ENCODE measurements at regions not wholly inside any gene's neighbourhood (a gene's known extent, or its start where the extent isn't known, plus 50 kb on each side); places are given as distances from the start of the nearest gene placed in this dataset.

GRCh38 chr12:76653342-76653741 lies 93.8 kb upstream of the OSBPL8 start:
- Histone ChIP-seq H3F3A (ENCODE audit: insufficient read depth) (no peaks in the 10 kb centered on the region), H3K27me3 (replicated peaks; ENCODE audit: insufficient read depth) (no peaks in the 10 kb centered on the region), H3K36me3 (ENCODE audit: low read depth) (no peaks in the 10 kb centered on the region), H3K79me2 (ENCODE audit: insufficient read depth) (no peaks in the 10 kb centered on the region), H2AFZ (no peak overlapping the region), H3K9me3 (ENCODE audit: low read depth) (no peaks in the 10 kb centered on the region), H3K4me3 (no peak overlapping the region), H3K9ac (no peak overlapping the region), H4K20me1 (ENCODE audit: insufficient read depth) (no peaks in the 10 kb centered on the region), H3K4me1 (ENCODE audit: insufficient read depth) (no peaks in the 10 kb centered on the region), H3K27ac (no peak overlapping the region), H3K4me2 (ENCODE audit: unreplicated experiment) (no peak overlapping the region), H3K9me2 (ENCODE audit: insufficient read depth) (no peaks in the 10 kb centered on the region)
- no peak for DNase-seq
- in situ Hi-C loops (cut with MboI) = no loop called here
- TF ChIP-seq EZH2phosphoT487 (IDR thresholded peaks at IDR 0.05; ENCODE audit: insufficient read depth, low read depth) = no peak
- TF ChIP-seq EZH2 (IDR thresholded peaks at IDR 0.05; ENCODE audit: insufficient read depth, poor library complexity, severe bottlenecking) = no peak
- 70 to 73% methylated on average over 1 of the region's 1 CpG for WGBS, 2 experiments (ENCODE audit: low coverage in 1 of 2, low lambda C conversion rate in 2 of 2, missing lambda C conversion rate in 2 of 2)

- H3K4me2 ChIP-seq (ENCODE audit: unreplicated experiment) = no peak overlapping the region
- H3K4me1 ChIP-seq (ENCODE audit: insufficient read depth) = no peaks in the 10 kb centered on the region
- no peaks in the 10 kb centered on the region for H3K79me2 ChIP-seq (ENCODE audit: insufficient read depth)
- no peak overlapping the region for H3K9ac ChIP-seq
- no peak for TF ChIP-seq EZH2phosphoT487 (IDR thresholded peaks at IDR 0.05; ENCODE audit: insufficient read depth, low read depth)
- no peak for TF ChIP-seq EZH2 (IDR thresholded peaks at IDR 0.05; ENCODE audit: insufficient read depth, poor library complexity, severe bottlenecking)
- no peaks in the 10 kb centered on the region for H3F3A ChIP-seq (ENCODE audit: insufficient read depth)
- H3K36me3 ChIP-seq (ENCODE audit: low read depth) = no peaks in the 10 kb centered on the region
- no peaks in the 10 kb centered on the region for H3K27me3 ChIP-seq (replicated peaks; ENCODE audit: insufficient read depth)
- H2AFZ ChIP-seq = no peak overlapping the region
- no peak overlapping the region for H3K27ac ChIP-seq
- in situ Hi-C loops (cut with MboI) = no loop called here
- no peaks in the 10 kb centered on the region for H3K9me2 ChIP-seq (ENCODE audit: insufficient read depth)
- no peaks in the 10 kb centered on the region for H4K20me1 ChIP-seq (ENCODE audit: insufficient read depth)
- no peak for DNase-seq
- WGBS, 2 experiments (ENCODE audit: low coverage in 1 of 2, low lambda C conversion rate in 2 of 2, missing lambda C conversion rate in 2 of 2) = 61 to 69% methylated on average over 2 of the region's 2 CpGs
- H3K9me3 ChIP-seq (ENCODE audit: low read depth) = no peaks in the 10 kb centered on the region
- H3K4me3 ChIP-seq = no peak overlapping the region
Observed at GRCh38 chr12:76664731-76665130, 99.2 kb upstream of the ZDHHC17 start.

- Histone ChIP-seq H3K9me3 (ENCODE audit: low read depth) (no peaks in the 10 kb centered on the region), H3K27me3 (replicated peaks; ENCODE audit: insufficient read depth) (no peaks in the 10 kb centered on the region), H3K36me3 (ENCODE audit: low read depth) (no peaks in the 10 kb centered on the region), H3K4me1 (ENCODE audit: insufficient read depth) (peaks cover 8% of the 10 kb centered on the region), H3F3A (ENCODE audit: insufficient read depth) (peaks cover 8% of the 10 kb centered on the region; the same call in 1 of the 2 replicates), H3K9me2 (ENCODE audit: insufficient read depth) (no peaks in the 10 kb centered on the region), H3K27ac (no peak overlapping the region), H3K79me2 (ENCODE audit: insufficient read depth) (no peaks in the 10 kb centered on the region), H3K9ac (no peak overlapping the region), H3K4me3 (no peak overlapping the region), H3K4me2 (ENCODE audit: unreplicated experiment) (no peak overlapping the region), H4K20me1 (ENCODE audit: insufficient read depth) (no peaks in the 10 kb centered on the region), H2AFZ (no peak overlapping the region)
- in situ Hi-C loops (cut with MboI) = no loop called here
- DNase-seq = no peak
- TF ChIP-seq EZH2phosphoT487 (IDR thresholded peaks at IDR 0.05; ENCODE audit: insufficient read depth, low read depth) = no peak
- TF ChIP-seq EZH2 (IDR thresholded peaks at IDR 0.05; ENCODE audit: insufficient read depth, poor library complexity, severe bottlenecking) = no peak
- WGBS, 2 experiments (ENCODE audit: low coverage in 1 of 2, low lambda C conversion rate in 2 of 2, missing lambda C conversion rate in 2 of 2) = 10 to 20% methylated on average over 6 of the region's 6 CpGs
Observed at GRCh38 chr12:76666290-76666835, 97.6 kb upstream of the ZDHHC17 start.

- H2AFZ ChIP-seq = no peak overlapping the region
- H3K4me2 ChIP-seq (ENCODE audit: unreplicated experiment) = no peak overlapping the region
- no peak for TF ChIP-seq EZH2 (IDR thresholded peaks at IDR 0.05; ENCODE audit: insufficient read depth, poor library complexity, severe bottlenecking)
- no peaks in the 10 kb centered on the region for H3K9me2 ChIP-seq (ENCODE audit: insufficient read depth)
- H3K9ac ChIP-seq = no peak overlapping the region
- no peak overlapping the region for H3K4me3 ChIP-seq
- H3K36me3 ChIP-seq (ENCODE audit: low read depth) = no peaks in the 10 kb centered on the region
- H3K4me1 ChIP-seq (ENCODE audit: insufficient read depth) = peaks cover 8% of the 10 kb centered on the region
- 89% methylated on average over 2 of the region's 2 CpGs for WGBS, 2 experiments (ENCODE audit: low coverage in 1 of 2, low lambda C conversion rate in 2 of 2, missing lambda C conversion rate in 2 of 2)
- no peak for DNase-seq
- H3K79me2 ChIP-seq (ENCODE audit: insufficient read depth) = no peaks in the 10 kb centered on the region
- no peaks in the 10 kb centered on the region for H4K20me1 ChIP-seq (ENCODE audit: insufficient read depth)
- in situ Hi-C loops (cut with MboI) = no loop called here
- H3F3A ChIP-seq (ENCODE audit: insufficient read depth) = peaks cover 8% of the 10 kb centered on the region; the same call in 1 of the 2 replicates
- H3K9me3 ChIP-seq (ENCODE audit: low read depth) = no peaks in the 10 kb centered on the region
- H3K27ac ChIP-seq = no peak overlapping the region
- H3K27me3 ChIP-seq (replicated peaks; ENCODE audit: insufficient read depth) = no peaks in the 10 kb centered on the region
Observed at GRCh38 chr12:76669981-76670380, 93.9 kb upstream of the ZDHHC17 start.

- TF ChIP-seq EZH2 (IDR thresholded peaks at IDR 0.05; ENCODE audit: insufficient read depth, poor library complexity, severe bottlenecking) (no peak), EZH2phosphoT487 (IDR thresholded peaks at IDR 0.05; ENCODE audit: insufficient read depth, low read depth) (no peak)
- Histone ChIP-seq H3K27ac (no peak overlapping the region), H3K9ac (no peak overlapping the region), H3K9me3 (ENCODE audit: low read depth) (no peaks in the 10 kb centered on the region), H3K4me1 (ENCODE audit: insufficient read depth) (peaks cover 8% of the 10 kb centered on the region), H3K4me3 (no peak overlapping the region), H4K20me1 (ENCODE audit: insufficient read depth) (no peaks in the 10 kb centered on the region), H2AFZ (no peak overlapping the region), H3K4me2 (ENCODE audit: unreplicated experiment) (no peak overlapping the region), H3K27me3 (replicated peaks; ENCODE audit: insufficient read depth) (no peaks in the 10 kb centered on the region), H3F3A (ENCODE audit: insufficient read depth) (peaks cover 8% of the 10 kb centered on the region; the same call in 1 of the 2 replicates), H3K79me2 (ENCODE audit: insufficient read depth) (no peaks in the 10 kb centered on the region), H3K36me3 (ENCODE audit: low read depth) (no peaks in the 10 kb centered on the region), H3K9me2 (ENCODE audit: insufficient read depth) (no peaks in the 10 kb centered on the region)
- WGBS, 2 experiments (ENCODE audit: low coverage in 1 of 2, low lambda C conversion rate in 2 of 2, missing lambda C conversion rate in 2 of 2) = 3 to 4% methylated on average over 1 of the region's 1 CpG
- peak; percentile 63 for DNase-seq
- in situ Hi-C loops (cut with MboI) = no loop called here
Observed at GRCh38 chr12:76670776-76671175, 93.1 kb upstream of the ZDHHC17 start.
